ENCODE measurements at regions not wholly inside any gene's neighbourhood (a gene's known extent, or its start where the extent isn't known, plus 50 kb on each side); places are given as distances from the start of the nearest gene placed in this dataset.
"Not testable (repeated sequence)": the region's sequence is repeated elsewhere in the genome, so short reads cannot be mapped to it uniquely, and the experiment has no call there.

GRCh38 chr16:79836144-79836543, 235.6 kb upstream of the MAF start:
- TF ChIP-seq CTCF (IDR thresholded peaks at IDR 0.05) (no peak), POLR2A (IDR thresholded peaks at IDR 0.05) (no peak)
- DNase-seq (no peak), ATAC-seq (no peak)
- H3K36me3 ChIP-seq (replicated peaks in 1 of 2; ENCODE audit: insufficient read depth in 1 of 2, low read depth in 2 of 2), result no peaks in the 10 kb centered on the region
- 92 to 100% methylated on average over 2 of the region's 2 CpGs for WGBS, 2 donors
- intact Hi-C loops (cut with DNase I), result no loop called here
- no peaks in the 10 kb centered on the region for H3K9me3 ChIP-seq
- no peaks in the 10 kb centered on the region for H3K27me3 ChIP-seq
- H3K4me3 ChIP-seq, result no peak overlapping the region
- no peaks in the 10 kb centered on the region for H3K4me1 ChIP-seq
- no peak overlapping the region for H3K27ac ChIP-seq

- H3K27ac ChIP-seq, result no peak overlapping the region
- WGBS, 2 donors, result 84 to 85% methylated on average over 7 of the region's 7 CpGs
- H3K9me3 ChIP-seq, result no peaks in the 10 kb centered on the region
- intact Hi-C loops (cut with DNase I), result no loop called here
- no peaks in the 10 kb centered on the region for H3K4me1 ChIP-seq
- no peaks in the 10 kb centered on the region for H3K27me3 ChIP-seq
- H3K36me3 ChIP-seq (replicated peaks in 1 of 2; ENCODE audit: insufficient read depth in 1 of 2, low read depth in 2 of 2), result no peaks in the 10 kb centered on the region
- TF ChIP-seq CTCF (IDR thresholded peaks at IDR 0.05) (no peak), POLR2A (IDR thresholded peaks at IDR 0.05) (no peak)
- H3K4me3 ChIP-seq, result no peak overlapping the region
- no peak for DNase-seq
- ATAC-seq, result no peak
These were observed 234.7 kb upstream of the MAF start for GRCh38 chr16:79835194-79835593.

GRCh38 chr16:79834720-79835119, 234.2 kb upstream of the MAF start:
- Histone ChIP-seq H3K27me3 (no peaks in the 10 kb centered on the region), H3K4me3 (no peak overlapping the region), H3K9me3 (no peaks in the 10 kb centered on the region), H3K36me3 (replicated peaks in 1 of 2; ENCODE audit: insufficient read depth in 1 of 2, low read depth in 2 of 2) (no peaks in the 10 kb centered on the region), H3K27ac (no peak overlapping the region), H3K4me1 (no peaks in the 10 kb centered on the region)
- TF ChIP-seq POLR2A (IDR thresholded peaks at IDR 0.05), result no peak
- no peak for TF ChIP-seq CTCF (IDR thresholded peaks at IDR 0.05)
- 83 to 86% methylated on average over 4 of the region's 4 CpGs for WGBS, 2 donors
- no peak for ATAC-seq
- intact Hi-C loops (cut with DNase I), result no loop called here
- no peak for DNase-seq

GRCh38 chr16:79834003-79834402, 233.5 kb upstream of the MAF start:
- ATAC-seq; DNase-seq; H3K9me3 ChIP-seq; H3K36me3 ChIP-seq (replicated peaks in 1 of 2; ENCODE audit: insufficient read depth in 1 of 2, low read depth in 2 of 2); intact Hi-C loops (cut with DNase I); H3K27me3 ChIP-seq; H3K27ac ChIP-seq; H3K4me1 ChIP-seq; H3K4me3 ChIP-seq: not testable (repeated sequence)

- no peaks in the 10 kb centered on the region for H3K36me3 ChIP-seq (replicated peaks in 1 of 2; ENCODE audit: insufficient read depth in 1 of 2, low read depth in 2 of 2)
- H3K27ac ChIP-seq, result no peak overlapping the region
- DNase-seq (no peak), ATAC-seq (no peak)
- H3K4me3 ChIP-seq, result no peak overlapping the region
- no peak for TF ChIP-seq POLR2A (IDR thresholded peaks at IDR 0.05)
- no peak for TF ChIP-seq CTCF (IDR thresholded peaks at IDR 0.05)
- 58 to 68% methylated on average over 4 of the region's 4 CpGs for WGBS, 2 donors
- H3K4me1 ChIP-seq, result no peaks in the 10 kb centered on the region
- intact Hi-C loops (cut with DNase I), result no loop called here
- H3K27me3 ChIP-seq, result no peaks in the 10 kb centered on the region
- H3K9me3 ChIP-seq, result no peaks in the 10 kb centered on the region
These were observed 233.0 kb upstream of the MAF start for GRCh38 chr16:79833559-79833958.
